PC-9 (cell line): ENCODE measurements at regions not wholly inside any gene's neighbourhood (a gene's known extent, or its start where the extent isn't known, plus 50 kb on each side); places are given as distances from the start of the nearest gene placed in this dataset.

Experiments
- BruUV-seq: library from RNA; stranded (reverse); fragments of 400-500 nt; replicated peaks from 2 replicates; lab custom pipeline; 2021; lab: Mats Ljungman, UMichigan
- CTCF ChIA-PET: fragments of 300-600 bp; sonication (Branson Sonifier 250); formaldehyde crosslinking; loops from one replicate; lab custom pipeline; 2022; ENCODE audit warnings: antibody characterized with exemption; lab: Charles Lee
- POLR2A ChIA-PET: fragments of 300-600 bp; sonication (Branson Sonifier 250); formaldehyde crosslinking; loops from one replicate; lab custom pipeline; 2022; ENCODE audit warnings: antibody characterized with exemption; ENCODE audit not compliant: unreplicated experiment; lab: Charles Lee
- DNase-seq, 2 experiments: peaks; one replicate each; pipeline versions ENCODE4 v3.0.0 to v3.0.0-alpha.2; 2015 to 2022; ENCODE audit warnings: mixed read lengths in 1 of 2
- H2AFZ ChIP-seq: fragments of 200-600 bp; sonication (generic); 2 replicates; pipeline ENCODE4 v1.8.1; 2017; ENCODE audit warnings: antibody characterized with exemption
- H3F3A ChIP-seq: fragments of 200-600 bp; sonication (generic); 2 replicates; pipeline ENCODE4 v1.8.1; 2017; ENCODE audit warnings: antibody characterized with exemption, mild to moderate bottlenecking, low read depth; ENCODE audit not compliant: insufficient read depth
- H3K27ac ChIP-seq: fragments of 200-600 bp; sonication (generic); 2 replicates; pipeline ENCODE4 v1.6.1; 2016; ENCODE audit warnings: mixed run types
- H3K27me3 ChIP-seq: fragments of 200-600 bp; sonication (generic); 2 replicates; pipeline ENCODE4 v1.6.1; 2016; ENCODE audit warnings: low read depth, mixed run types; ENCODE audit not compliant: insufficient read depth
- H3K36me3 ChIP-seq: fragments of 200-600 bp; sonication (generic); 2 replicates; pipeline ENCODE4 v1.6.1; 2016; ENCODE audit warnings: low read depth, mixed run types
- H3K4me1 ChIP-seq: fragments of 200-600 bp; sonication (generic); replicated peaks from 2 replicates; pipeline ENCODE4 v1.6.1; 2016; ENCODE audit warnings: mixed run types; ENCODE audit not compliant: insufficient read depth
- H3K4me2 ChIP-seq: fragments of 200-600 bp; sonication (generic); 2 replicates; pipeline ENCODE4 v1.6.1; 2017; ENCODE audit warnings: mixed run types
- H3K4me3 ChIP-seq: fragments of 200-600 bp; sonication (generic); 2 replicates; pipeline ENCODE4 v1.6.1; 2016; ENCODE audit warnings: mixed run types
- H3K79me2 ChIP-seq: fragments of 200-600 bp; sonication (generic); 2 replicates; pipeline ENCODE4 v1.6.1; 2017; ENCODE audit warnings: low read depth, mixed run types
- H3K9me2 ChIP-seq: fragments of 200-600 bp; sonication (generic); 2 replicates; pipeline ENCODE4 v1.8.1; 2017; ENCODE audit warnings: mild to moderate bottlenecking; ENCODE audit not compliant: insufficient read depth
- H3K9me3 ChIP-seq: fragments of 200-600 bp; sonication (generic); 2 replicates; pipeline ENCODE4 v1.8.1; 2016; ENCODE audit warnings: low read depth; ENCODE audit not compliant: insufficient read depth
- H4K20me1 ChIP-seq: fragments of 200-600 bp; sonication (generic); 2 replicates; pipeline ENCODE4 v1.8.1; 2017; ENCODE audit not compliant: insufficient read depth
- CTCF ChIP-seq: fragments of 200-600 bp; sonication (generic); conservative IDR thresholded peaks from 2 replicates; pipeline ENCODE4 v1.6.1; 2017; ENCODE audit warnings: mixed run types, antibody characterized with exemption, mild to moderate bottlenecking, moderate library complexity
- EZH2 ChIP-seq: fragments of 200-600 bp; sonication (generic); IDR thresholded peaks from 2 replicates; pipeline ENCODE4 v1.8.0; 2017; ENCODE audit warnings: antibody characterized with exemption, low read depth
- intact Hi-C: fragments of 100-400 bp; cut with micrococcal nuclease; formaldehyde crosslinking; loops from one replicate; pipeline ENCODE4 v1.10.0; 2022; ENCODE audit not compliant: unreplicated experiment

GRCh38 chr2:226579519-226579918, 220.1 kb downstream of the IRS1 start:
- Histone ChIP-seq H3K4me3 (no peak overlapping the region), H3F3A (peaks cover 6% of the 10 kb centered on the region; the same call in 1 of the 2 replicates), H3K27me3 (no peaks in the 10 kb centered on the region), H4K20me1 (no peaks in the 10 kb centered on the region), H3K4me1 (peaks cover 23% of the 10 kb centered on the region), H3K9me3 (peaks cover 9% of the 10 kb centered on the region), H3K79me2 (no peaks in the 10 kb centered on the region), H3K36me3 (0 out of 2 replicates have a peak, but pooled peaks cover 5% of the 10 kb centered on the region), H3K27ac (peak overlapping the region; percentile 25; the same call in 1 of the 2 replicates), H3K9me2 (no peaks in the 10 kb centered on the region), H3K4me2 (no peak overlapping the region), H2AFZ (no peak overlapping the region)
- intact Hi-C loops = no loop called here
- no TSS peak for BruUV-seq
- DNase-seq = no peak
- CTCF ChIA-PET = no interaction called here
- no peak for TF ChIP-seq CTCF
- POLR2A ChIA-PET = interaction anchor here (0.7 kb wide), 2 partner anchors 15 to 184 kb away, joined by 5 to 11 read pairs; no protein-coding TSS in a partner anchor

- ChIA-PET POLR2A (interaction anchor here (0.7 kb wide), 1 partner anchor 83 kb away, joined by 5 read pairs; no protein-coding TSS in a partner anchor), CTCF (no interaction called here)
- Histone ChIP-seq H2AFZ (no peak overlapping the region), H3K27ac (peak overlapping the region; percentile 25; the same call in 1 of the 2 replicates), H4K20me1 (no peaks in the 10 kb centered on the region), H3K4me1 (peaks cover 19% of the 10 kb centered on the region), H3K79me2 (no peaks in the 10 kb centered on the region), H3K4me3 (no peak overlapping the region), H3F3A (peaks cover 6% of the 10 kb centered on the region; the same call in 1 of the 2 replicates), H3K9me3 (peaks cover 6% of the 10 kb centered on the region), H3K27me3 (no peaks in the 10 kb centered on the region), H3K4me2 (no peak overlapping the region), H3K9me2 (no peaks in the 10 kb centered on the region), H3K36me3 (0 out of 2 replicates have a peak, but pooled peaks cover 5% of the 10 kb centered on the region)
- DNase-seq = peak in 1 of 2 experiments; percentile 76
- BruUV-seq = no TSS peak
- intact Hi-C loops = no loop called here
- no peak for TF ChIP-seq EZH2
- no peak for TF ChIP-seq CTCF
Measured at GRCh38 chr2:226578879-226579278, 220.7 kb downstream of the IRS1 start.

- 0 out of 2 replicates have a peak, but pooled peaks cover 5% of the 10 kb centered on the region for H3K36me3 ChIP-seq
- intact Hi-C loops = no loop called here
- H2AFZ ChIP-seq = no peak overlapping the region
- H3F3A ChIP-seq = peaks cover 6% of the 10 kb centered on the region; the same call in 1 of the 2 replicates
- DNase-seq = no peak
- H4K20me1 ChIP-seq = no peaks in the 10 kb centered on the region
- H3K4me3 ChIP-seq = no peak overlapping the region
- POLR2A ChIA-PET = interaction anchor here (0.7 kb wide), 1 partner anchor 84 kb away, joined by 5 read pairs; no protein-coding TSS in a partner anchor
- peaks cover 6% of the 10 kb centered on the region for H3K9me3 ChIP-seq
- peaks cover 15% of the 10 kb centered on the region for H3K4me1 ChIP-seq
- H3K79me2 ChIP-seq = no peaks in the 10 kb centered on the region
- no TSS peak for BruUV-seq
- H3K27ac ChIP-seq = peak overlapping the region; percentile 25; the same call in 1 of the 2 replicates
- no peaks in the 10 kb centered on the region for H3K9me2 ChIP-seq
- no peaks in the 10 kb centered on the region for H3K27me3 ChIP-seq
- no peak overlapping the region for H3K4me2 ChIP-seq
- CTCF ChIA-PET = no interaction called here
- no peak for TF ChIP-seq EZH2
- TF ChIP-seq CTCF = no peak
Measured at GRCh38 chr2:226578373-226578772, 221.2 kb downstream of the IRS1 start.
